NOMO-1 treated with dmso at 0.1 percent for 144 hours (cell line): ENCODE measurements at regions not wholly inside any gene's neighbourhood (a gene's known extent, or its start where the extent isn't known, plus 50 kb on each side); places are given as distances from the start of the nearest gene placed in this dataset.

Experiments
- DNase-seq: peaks from one replicate; lab custom pipeline; 2025; ENCODE audit not compliant: unreplicated experiment; lab: John Stamatoyannopoulos, UW

- no peak for DNase-seq
These were observed 1469.3 kb downstream of the AACS start for GRCh38 chr12:126534495-126534894.

- DNase-seq, result no peak
These were observed 1469.7 kb downstream of the AACS start for GRCh38 chr12:126534942-126535341.

- no peak for DNase-seq
These were observed 1470.7 kb downstream of the AACS start for GRCh38 chr12:126535971-126536370.

- no peak for DNase-seq
These were observed 1472.8 kb downstream of the AACS start for GRCh38 chr12:126537961-126538530.

- no peak for DNase-seq
These were observed 1473.7 kb downstream of the AACS start for GRCh38 chr12:126538888-126539287.

GRCh38 chr12:126545411-126545810 lies 1480.2 kb downstream of the AACS start:
- no peak for DNase-seq

GRCh38 chr12:126547905-126548304 lies 1482.7 kb downstream of the AACS start:
- no peak for DNase-seq

- DNase-seq, result no peak
These were observed 1486.6 kb downstream of the AACS start for GRCh38 chr12:126551869-126552268.

GRCh38 chr12:126554625-126555024 lies 1489.4 kb downstream of the AACS start:
- no peak for DNase-seq

GRCh38 chr12:126557659-126558058 lies 1492.4 kb downstream of the AACS start:
- DNase-seq, result no peak

GRCh38 chr12:126558219-126558618 lies 1493.0 kb downstream of the AACS start:
- no peak for DNase-seq

- DNase-seq, result no peak
These were observed 1493.6 kb downstream of the AACS start for GRCh38 chr12:126558810-126559209.

- DNase-seq, result no peak
These were observed 1501.8 kb downstream of the AACS start for GRCh38 chr12:126567016-126567415.

GRCh38 chr12:126569706-126570105 lies 1504.5 kb downstream of the AACS start:
- no peak for DNase-seq

- DNase-seq, result no peak
These were observed 1505.3 kb downstream of the AACS start for GRCh38 chr12:126570566-126570965.

- no peak for DNase-seq
These were observed 1506.9 kb downstream of the AACS start for GRCh38 chr12:126572170-126572569.

- no peak for DNase-seq
These were observed 1516.4 kb downstream of the AACS start for GRCh38 chr12:126581655-126582054.

GRCh38 chr12:126582231-126582630 lies 1517.0 kb downstream of the AACS start:
- DNase-seq, result no peak

- DNase-seq, result no peak
These were observed 1523.5 kb downstream of the AACS start for GRCh38 chr12:126588586-126589249.

GRCh38 chr12:126591533-126591932 lies 1526.3 kb downstream of the AACS start:
- no peak for DNase-seq

- DNase-seq, result no peak
These were observed 1536.2 kb downstream of the AACS start for GRCh38 chr12:126601184-126602170.

- no peak for DNase-seq
These were observed 1537.4 kb downstream of the AACS start for GRCh38 chr12:126602612-126603011.
